ENCODE measurements at regions not wholly inside any gene's neighbourhood (a gene's known extent, or its start where the extent isn't known, plus 50 kb on each side); places are given as distances from the start of the nearest gene placed in this dataset.

DNA sequence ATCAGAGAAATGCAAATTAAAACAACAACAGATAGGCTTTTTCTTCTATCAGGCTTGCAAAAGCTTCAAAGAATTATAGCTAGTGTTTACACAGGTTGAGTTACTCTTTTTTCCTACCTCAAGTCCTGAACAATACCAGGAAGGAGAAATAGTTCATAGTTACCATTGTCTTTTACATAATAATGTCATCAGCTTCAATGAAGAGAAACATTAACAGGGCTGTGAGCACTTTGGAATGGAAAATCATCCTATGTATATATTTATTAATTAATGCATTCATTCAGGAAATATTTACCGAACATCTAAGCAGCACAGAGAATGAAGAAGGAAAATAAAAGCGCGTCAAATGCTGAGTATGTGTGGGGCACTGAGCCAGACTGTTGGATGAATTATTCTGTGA lies 197.3 kb downstream of the ZBTB18 start:
- TF ChIP-seq, protein P1, sequence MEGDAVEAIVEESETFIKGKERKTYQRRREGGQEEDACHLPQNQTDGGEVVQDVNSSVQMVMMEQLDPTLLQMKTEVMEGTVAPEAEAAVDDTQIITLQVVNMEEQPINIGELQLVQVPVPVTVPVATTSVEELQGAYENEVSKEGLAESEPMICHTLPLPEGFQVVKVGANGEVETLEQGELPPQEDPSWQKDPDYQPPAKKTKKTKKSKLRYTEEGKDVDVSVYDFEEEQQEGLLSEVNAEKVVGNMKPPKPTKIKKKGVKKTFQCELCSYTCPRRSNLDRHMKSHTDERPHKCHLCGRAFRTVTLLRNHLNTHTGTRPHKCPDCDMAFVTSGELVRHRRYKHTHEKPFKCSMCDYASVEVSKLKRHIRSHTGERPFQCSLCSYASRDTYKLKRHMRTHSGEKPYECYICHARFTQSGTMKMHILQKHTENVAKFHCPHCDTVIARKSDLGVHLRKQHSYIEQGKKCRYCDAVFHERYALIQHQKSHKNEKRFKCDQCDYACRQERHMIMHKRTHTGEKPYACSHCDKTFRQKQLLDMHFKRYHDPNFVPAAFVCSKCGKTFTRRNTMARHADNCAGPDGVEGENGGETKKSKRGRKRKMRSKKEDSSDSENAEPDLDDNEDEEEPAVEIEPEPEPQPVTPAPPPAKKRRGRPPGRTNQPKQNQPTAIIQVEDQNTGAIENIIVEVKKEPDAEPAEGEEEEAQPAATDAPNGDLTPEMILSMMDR (conservative IDR thresholded peaks at IDR 0.05; ENCODE audit: low read depth, low read length): no peak
- TF ChIP-seq EZH2phosphoT487 (IDR thresholded peaks at IDR 0.05; ENCODE audit: borderline replicate concordance, low read length): no peak

All from PC-3 (cell line).